ENCODE measurements at regions not wholly inside any gene's neighbourhood (a gene's known extent, or its start where the extent isn't known, plus 50 kb on each side); places are given as distances from the start of the nearest gene placed in this dataset.

- TF ChIP-seq, protein P1, sequence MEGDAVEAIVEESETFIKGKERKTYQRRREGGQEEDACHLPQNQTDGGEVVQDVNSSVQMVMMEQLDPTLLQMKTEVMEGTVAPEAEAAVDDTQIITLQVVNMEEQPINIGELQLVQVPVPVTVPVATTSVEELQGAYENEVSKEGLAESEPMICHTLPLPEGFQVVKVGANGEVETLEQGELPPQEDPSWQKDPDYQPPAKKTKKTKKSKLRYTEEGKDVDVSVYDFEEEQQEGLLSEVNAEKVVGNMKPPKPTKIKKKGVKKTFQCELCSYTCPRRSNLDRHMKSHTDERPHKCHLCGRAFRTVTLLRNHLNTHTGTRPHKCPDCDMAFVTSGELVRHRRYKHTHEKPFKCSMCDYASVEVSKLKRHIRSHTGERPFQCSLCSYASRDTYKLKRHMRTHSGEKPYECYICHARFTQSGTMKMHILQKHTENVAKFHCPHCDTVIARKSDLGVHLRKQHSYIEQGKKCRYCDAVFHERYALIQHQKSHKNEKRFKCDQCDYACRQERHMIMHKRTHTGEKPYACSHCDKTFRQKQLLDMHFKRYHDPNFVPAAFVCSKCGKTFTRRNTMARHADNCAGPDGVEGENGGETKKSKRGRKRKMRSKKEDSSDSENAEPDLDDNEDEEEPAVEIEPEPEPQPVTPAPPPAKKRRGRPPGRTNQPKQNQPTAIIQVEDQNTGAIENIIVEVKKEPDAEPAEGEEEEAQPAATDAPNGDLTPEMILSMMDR (IDR thresholded peaks at IDR 0.05) = no peak
- TF ChIP-seq POLR2A (IDR thresholded peaks at IDR 0.05) = no peak
Measured at GRCh38 chr13:44049081-44049945, 169.6 kb downstream of the LACC1 start.

Data from sigmoid colon (tissue), 3 donors.